GM20000 (cell line): ENCODE measurements at regions not wholly inside any gene's neighbourhood (a gene's known extent, or its start where the extent isn't known, plus 50 kb on each side); places are given as distances from the start of the nearest gene placed in this dataset.

Source experiments
- DNase-seq: peaks from one replicate; pipeline ENCODE4 v3.0.0; 2012; ENCODE audit warnings: low spot score
- CTCF ChIP-seq: IDR thresholded peaks from 2 replicates; pipeline ENCODE4 v1.5.1; 2012; ENCODE audit warnings: mild to moderate bottlenecking, control low read depth; ENCODE audit errors: extremely low read depth, missing control alignments

- no peak for DNase-seq
- no peak for TF ChIP-seq CTCF
These were observed 366.5 kb upstream of the POU3F2 start for GRCh38 chr6:98467902-98468301.

DNA sequence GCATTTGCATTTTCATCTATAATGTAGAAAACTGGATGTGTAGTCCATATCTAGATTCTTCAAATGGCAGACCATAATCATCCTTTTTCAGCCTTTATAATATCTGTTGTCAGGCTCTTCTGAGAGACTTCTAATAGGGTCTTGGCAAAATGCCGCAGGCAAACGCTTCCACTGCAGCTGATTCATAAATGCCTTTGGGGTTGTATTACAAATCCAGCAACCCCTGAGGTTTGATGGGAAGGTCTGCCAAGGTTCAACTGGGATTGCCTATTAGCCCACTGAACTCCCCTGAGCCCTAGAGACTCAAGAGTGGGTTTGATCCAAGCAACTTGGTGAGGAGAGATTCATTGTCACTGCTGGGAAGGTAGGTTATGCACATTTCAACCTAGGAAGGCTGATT lies 365.2 kb upstream of the POU3F2 start:
- no peak for TF ChIP-seq CTCF
- DNase-seq: no peak

GRCh38 chr6:98470821-98471220 lies 363.6 kb upstream of the POU3F2 start:
- no peak for TF ChIP-seq CTCF
- no peak for DNase-seq

GRCh38 chr6:98471444-98471843 lies 362.9 kb upstream of the POU3F2 start:
- DNase-seq: no peak
- TF ChIP-seq CTCF: no peak

- TF ChIP-seq CTCF: no peak
- DNase-seq: no peak
These were observed 357.1 kb upstream of the POU3F2 start for GRCh38 chr6:98477231-98477630.

DNA sequence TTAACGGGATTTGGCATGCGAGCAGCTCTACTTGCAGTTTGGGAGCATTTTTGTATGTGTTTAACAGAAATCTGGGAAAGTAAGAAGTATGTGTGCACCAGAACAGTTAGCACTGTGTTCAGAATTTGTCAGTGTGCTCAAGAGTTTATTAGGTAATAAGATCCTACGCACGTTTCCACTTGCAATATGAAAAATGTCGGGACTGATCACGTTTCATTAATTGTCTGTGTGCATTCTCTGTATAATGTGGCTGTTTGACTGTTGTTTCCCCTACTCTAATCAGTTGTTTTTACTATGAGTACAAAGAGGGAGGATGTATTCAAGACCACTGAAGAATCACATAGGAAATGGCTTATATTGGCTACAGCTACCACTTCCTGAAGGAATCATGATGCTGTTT lies 349.7 kb upstream of the POU3F2 start:
- no peak for TF ChIP-seq CTCF
- no peak for DNase-seq

- TF ChIP-seq CTCF: no peak
- DNase-seq: no peak
These were observed 348.8 kb upstream of the POU3F2 start for GRCh38 chr6:98485593-98485992.

DNA sequence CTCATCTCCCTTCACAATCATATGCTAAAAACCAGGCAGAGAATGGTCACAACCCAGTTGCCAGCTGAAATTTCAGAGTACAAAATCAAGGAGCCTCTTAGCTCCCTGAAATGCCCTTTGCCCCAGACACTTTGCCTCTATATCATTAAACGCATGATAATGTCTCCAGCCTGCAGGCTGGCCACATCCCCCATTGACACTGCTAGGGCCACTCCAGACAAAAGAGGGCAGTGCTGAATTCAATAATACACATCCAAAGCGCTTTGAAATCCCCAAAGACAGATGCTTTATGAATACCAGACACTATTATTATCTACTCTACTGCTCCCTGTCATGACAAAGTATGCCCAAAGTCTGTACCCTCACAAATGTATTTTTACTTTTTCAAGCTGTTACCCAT lies 348.3 kb upstream of the POU3F2 start:
- TF ChIP-seq CTCF: no peak
- DNase-seq: no peak
